Epithelial cell of proximal tubule (primary cell): ENCODE measurements at regions not wholly inside any gene's neighbourhood (a gene's known extent, or its start where the extent isn't known, plus 50 kb on each side); places are given as distances from the start of the nearest gene placed in this dataset.

Experiments used
- DNase-seq: peaks from one replicate; pipeline ENCODE4 v3.0.0-alpha.2; 2011; ENCODE audit warnings: low read depth
- H3K4me3 ChIP-seq: 2 replicates; pipeline ENCODE4 v1.5.1; 2011; ENCODE audit warnings: low read depth, mild to moderate bottlenecking, low read length
- CTCF ChIP-seq: conservative IDR thresholded peaks from 2 replicates; pipeline ENCODE4 v1.5.1; 2012; ENCODE audit warnings: low read depth, mild to moderate bottlenecking, low read length

GRCh38 chr7:41280491-41280890, 422.4 kb downstream of the INHBA start:
- no peak overlapping the region for H3K4me3 ChIP-seq
- TF ChIP-seq CTCF, result no peak
- DNase-seq, result no peak

- H3K4me3 ChIP-seq, result no peak overlapping the region
- no peak for TF ChIP-seq CTCF
- DNase-seq, result no peak
Observed at GRCh38 chr7:41277561-41277960, 425.3 kb downstream of the INHBA start.

- TF ChIP-seq CTCF, result no peak
- no peak for DNase-seq
- H3K4me3 ChIP-seq, result no peak overlapping the region
Observed at GRCh38 chr7:41275255-41275654, 427.6 kb downstream of the INHBA start.

GRCh38 chr7:41274179-41274578, 428.7 kb downstream of the INHBA start:
- no peak for DNase-seq
- no peak overlapping the region for H3K4me3 ChIP-seq
- no peak for TF ChIP-seq CTCF

GRCh38 chr7:41272664-41273063, 430.2 kb downstream of the INHBA start:
- TF ChIP-seq CTCF, result no peak
- DNase-seq, result no peak
- no peak overlapping the region for H3K4me3 ChIP-seq

- TF ChIP-seq CTCF, result no peak
- no peak for DNase-seq
- H3K4me3 ChIP-seq, result no peak overlapping the region
Observed at GRCh38 chr7:41268878-41269277, 434.0 kb downstream of the INHBA start.

GRCh38 chr7:41261080-41261479, 441.8 kb downstream of the INHBA start:
- H3K4me3 ChIP-seq, result no peak overlapping the region
- TF ChIP-seq CTCF, result no peak
- DNase-seq, result no peak
